Pancreas (tissue), 10 donors: ENCODE measurements at regions not wholly inside any gene's neighbourhood (a gene's known extent, or its start where the extent isn't known, plus 50 kb on each side); places are given as distances from the start of the nearest gene placed in this dataset.
A peak's percentile ranks its signal among the peaks of the same experiment; 100 is the strongest.
"Not testable (repeated sequence)": the region's sequence is repeated elsewhere in the genome, so short reads cannot be mapped to it uniquely, and the experiment has no call there.

Source experiments
- ATAC-seq, 4 donors: fragments of 200-7000 bp; cut with Tn5 transposase; one replicate each; pipeline versions ENCODE4 v1.8.0 to v1.9.1; 2020; ENCODE audit warnings: mild to moderate bottlenecking in 4 of 4, moderate library complexity in 4 of 4
- DNase-seq, 6 donors: peaks; one replicate each; pipeline ENCODE4 v3.0.0-alpha.2; 2020
- FAIRE-seq: peaks from 2 replicates; lab custom pipeline; 2012; peaks lifted over from hg19 to GRCh38; lab: Jason Lieb, UNC
- H3K27ac ChIP-seq, 4 donors: fragments of 200-600 bp; sonication (generic); 1 replicate in 3 of 4; 2 replicates in 1 of 4; pipeline versions ENCODE4 v1.5.0 to v1.8.0; 2020
- H3K27me3 ChIP-seq, 4 donors: fragments of 200-600 bp; one replicate each; pipeline ENCODE4 v1.8.0; 2021
- H3K36me3 ChIP-seq, 3 donors: fragments of 200-600 bp; sonication (generic) in 1 of 3; one replicate each; pipeline versions ENCODE4 v1.5.0 to v1.8.0; 2020 to 2021
- H3K4me1 ChIP-seq, 3 donors: fragments of 200-600 bp; one replicate each; pipeline ENCODE4 v1.8.0; 2021
- H3K4me3 ChIP-seq, 4 donors: fragments of 200-600 bp; sonication (generic) in 2 of 4; one replicate each; pipeline versions ENCODE4 v1.5.0 to v1.8.0; 2020 to 2021
- H3K9me3 ChIP-seq, 4 donors: fragments of 200-600 bp; one replicate each; pipeline ENCODE4 v1.8.0; 2021
- WGBS, 2 donors: extraction: QIAGEN DNeasy Blood & Tissue Kit; methylation state at CpG; one replicate each; pipeline ENCODE4 v1.1.7; 2013; 5-methylcytosine and 5-hydroxymethylcytosine counted together
- intact Hi-C, 3 donors: fragments of 100-400 bp; cut with DNase I; formaldehyde crosslinking; loops; one replicate each; pipeline versions ENCODE4 v1.11.1 to v1.14.2; 2022
- TF ChIP-seq, protein P1 (sequence below), 4 donors: fragments of 200-600 bp; sonication (generic) in 3 of 4; IDR thresholded peaks; one replicate each; pipeline versions ENCODE4 v1.5.0 to v1.8.0; 2021; ENCODE audit warnings: antibody characterized with exemption in 4 of 4
- donor health status: healthy with polysubstance abuse.
- donor health status: DM: no; HTN: no; CAD: no; lungs with moderate emphysema.
- donor health status: DM: no; HTN: no; CAD: no.
- donor health status: control.
- donor health status: control.
- donor health status: Bipolar disorder and iron deficiency.
- donor health status: DM: yes; HTN: yes; CAD: no.
- donor health status: DM: no; HTN: no; CAD: no.
- donor health status: DM: no; HTN: no; CAD: no.
- donor health status: DM: yes; HTN: yes; CAD: no.

DNA sequence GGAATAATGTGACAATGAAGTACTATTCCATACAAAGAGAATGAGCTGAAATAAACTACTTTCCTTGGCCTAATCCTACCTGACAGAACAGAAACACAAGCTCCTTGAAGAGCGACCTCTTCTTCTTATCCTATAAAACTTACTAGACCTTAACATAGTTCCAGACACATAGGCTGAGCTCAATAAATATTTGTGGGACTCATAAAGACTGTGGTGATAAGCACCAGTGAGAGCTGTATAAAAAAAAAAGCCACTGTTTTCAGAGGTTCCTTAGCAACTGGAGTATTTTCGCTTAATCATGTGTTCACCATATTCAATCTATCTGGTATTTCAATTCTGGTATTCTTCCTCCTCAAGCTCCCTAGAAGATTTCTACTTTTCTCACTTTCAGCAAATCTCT, 1129.6 kb downstream of the STPG2 start:
- Histone ChIP-seq H3K27me3 (no peaks in the 10 kb centered on the region), H3K27ac (no peak overlapping the region), H3K4me1 (no peaks in the 10 kb centered on the region), H3K36me3 (no peaks in the 10 kb centered on the region), H3K9me3 (no peaks in the 10 kb centered on the region), H3K4me3 (no peak overlapping the region)
- DNase-seq (no peak), ATAC-seq (peak in 3 of 4 donors; percentile 29 to 65 (median 56)), FAIRE-seq (no peak)
- intact Hi-C loops = no loop called here
- WGBS, 2 donors = 59 to 63% methylated on average over 2 of the region's 2 CpGs
- TF ChIP-seq, protein P1, sequence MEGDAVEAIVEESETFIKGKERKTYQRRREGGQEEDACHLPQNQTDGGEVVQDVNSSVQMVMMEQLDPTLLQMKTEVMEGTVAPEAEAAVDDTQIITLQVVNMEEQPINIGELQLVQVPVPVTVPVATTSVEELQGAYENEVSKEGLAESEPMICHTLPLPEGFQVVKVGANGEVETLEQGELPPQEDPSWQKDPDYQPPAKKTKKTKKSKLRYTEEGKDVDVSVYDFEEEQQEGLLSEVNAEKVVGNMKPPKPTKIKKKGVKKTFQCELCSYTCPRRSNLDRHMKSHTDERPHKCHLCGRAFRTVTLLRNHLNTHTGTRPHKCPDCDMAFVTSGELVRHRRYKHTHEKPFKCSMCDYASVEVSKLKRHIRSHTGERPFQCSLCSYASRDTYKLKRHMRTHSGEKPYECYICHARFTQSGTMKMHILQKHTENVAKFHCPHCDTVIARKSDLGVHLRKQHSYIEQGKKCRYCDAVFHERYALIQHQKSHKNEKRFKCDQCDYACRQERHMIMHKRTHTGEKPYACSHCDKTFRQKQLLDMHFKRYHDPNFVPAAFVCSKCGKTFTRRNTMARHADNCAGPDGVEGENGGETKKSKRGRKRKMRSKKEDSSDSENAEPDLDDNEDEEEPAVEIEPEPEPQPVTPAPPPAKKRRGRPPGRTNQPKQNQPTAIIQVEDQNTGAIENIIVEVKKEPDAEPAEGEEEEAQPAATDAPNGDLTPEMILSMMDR (IDR thresholded peaks at IDR 0.05) = no peak

DNA sequence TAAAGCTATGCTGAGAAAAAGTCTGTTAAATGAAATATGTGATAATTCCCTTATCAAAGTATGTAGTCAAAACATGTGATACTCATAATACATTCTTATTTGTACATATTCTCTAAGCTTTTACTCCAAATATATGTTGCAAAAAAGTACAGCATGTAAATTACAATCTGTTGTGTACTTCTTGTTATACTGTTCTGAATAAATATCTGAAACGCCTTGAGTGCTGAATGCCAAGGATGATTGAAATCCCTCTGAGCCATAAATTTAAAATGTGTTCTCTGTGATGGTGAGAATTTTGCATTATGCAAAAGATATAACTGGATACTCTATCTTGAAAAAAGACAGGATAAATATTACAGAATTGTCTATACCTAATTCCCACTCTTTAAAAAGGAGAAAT, 1128.0 kb downstream of the STPG2 start:
- Histone ChIP-seq H3K27ac (no peak overlapping the region), H3K9me3 (no peaks in the 10 kb centered on the region), H3K36me3 (no peaks in the 10 kb centered on the region), H3K4me1 (no peaks in the 10 kb centered on the region), H3K4me3 (no peak overlapping the region), H3K27me3 (no peaks in the 10 kb centered on the region)
- DNase-seq = no peak
- no peak for ATAC-seq
- WGBS, 2 donors = 35 to 38% methylated on average over 1 of the region's 1 CpG
- no peak for FAIRE-seq
- TF ChIP-seq, protein P1 (IDR thresholded peaks at IDR 0.05) = no peak
- intact Hi-C loops = no loop called here

DNA sequence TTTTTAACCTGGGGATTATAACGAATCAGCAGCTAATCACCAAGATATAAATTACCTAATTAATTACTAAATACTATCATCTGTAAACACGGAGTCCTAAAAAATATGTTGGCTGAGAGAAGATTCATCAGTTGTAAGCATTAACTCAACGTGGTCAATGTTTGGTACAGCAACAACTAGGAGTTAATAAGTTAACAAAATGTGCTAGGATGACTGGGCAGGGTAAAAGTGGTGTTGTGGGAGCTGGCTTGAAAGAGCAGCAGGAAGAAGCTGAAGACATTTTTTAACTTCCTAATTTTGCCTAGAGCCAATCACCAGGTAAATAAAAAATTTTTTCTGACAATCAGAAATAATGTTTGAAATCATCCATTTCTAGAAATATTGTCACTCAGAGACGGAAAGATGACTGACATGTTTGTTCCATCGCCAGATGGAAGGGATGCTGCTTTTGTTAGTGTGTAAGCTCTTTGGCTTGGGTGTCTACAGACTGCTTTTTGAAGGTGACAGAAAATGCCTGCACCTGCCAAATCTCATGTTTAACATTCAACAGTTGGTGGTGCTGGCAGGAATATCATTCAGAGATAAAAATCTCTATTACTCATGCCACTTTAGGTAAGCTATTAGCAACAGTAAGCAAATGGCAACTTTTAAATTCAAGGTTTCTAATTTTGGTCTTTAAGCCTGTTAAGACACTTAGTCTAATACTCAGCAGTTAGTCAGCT, 1126.9 kb downstream of the STPG2 start:
- no peaks in the 10 kb centered on the region for H3K27me3 ChIP-seq
- FAIRE-seq = no peak
- no peaks in the 10 kb centered on the region for H3K4me1 ChIP-seq
- TF ChIP-seq, protein P1 (IDR thresholded peaks at IDR 0.05) = no peak
- WGBS, 2 donors = 23 to 27% methylated on average over 5 of the region's 5 CpGs
- H3K4me3 ChIP-seq = no peak overlapping the region
- H3K27ac ChIP-seq = no peak overlapping the region
- intact Hi-C loops = no loop called here
- DNase-seq = no peak
- no peaks in the 10 kb centered on the region for H3K36me3 ChIP-seq
- H3K9me3 ChIP-seq = no peaks in the 10 kb centered on the region
- ATAC-seq = peak in 3 of 4 donors; percentile 30 to 74 (median 56)

DNA sequence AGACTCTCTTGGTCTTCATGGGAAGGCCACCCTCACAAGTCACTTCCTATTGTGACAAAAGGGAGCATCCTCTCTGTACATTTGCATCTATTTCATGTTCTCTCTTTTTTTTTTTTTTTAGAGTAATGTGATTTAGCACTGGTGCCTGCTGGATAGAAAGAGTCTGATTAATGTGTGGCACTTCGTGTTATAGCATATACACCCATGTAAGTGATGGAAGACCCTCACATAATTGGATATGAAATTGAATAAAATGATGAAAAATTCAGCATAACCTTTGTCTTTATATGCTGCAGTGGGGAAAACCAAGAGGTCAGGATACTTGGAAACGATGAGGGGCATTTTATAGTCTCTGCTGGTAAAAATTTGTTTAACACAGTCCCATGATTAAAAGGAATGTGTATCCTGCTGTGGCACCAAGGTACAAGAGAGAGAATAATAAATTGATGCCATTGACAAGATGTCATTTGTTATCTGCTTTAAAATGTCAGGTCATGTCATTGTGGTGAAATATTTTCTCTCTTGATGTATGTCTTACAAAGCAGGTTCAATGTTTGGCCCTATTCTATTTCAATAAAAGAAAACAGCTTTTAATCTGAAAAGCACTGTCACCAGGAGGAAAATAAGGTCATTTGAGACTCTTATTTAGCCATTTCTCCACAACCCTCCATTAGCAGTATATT, 1115.4 kb downstream of the STPG2 start:
- H3K4me3 ChIP-seq = no peak overlapping the region
- H3K9me3 ChIP-seq = no peaks in the 10 kb centered on the region
- H3K27me3 ChIP-seq = no peaks in the 10 kb centered on the region
- H3K27ac ChIP-seq = no peak overlapping the region
- no peak for DNase-seq
- intact Hi-C loops = no loop called here
- ATAC-seq = no peak
- TF ChIP-seq, protein P1 (IDR thresholded peaks at IDR 0.05) = no peak
- no peaks in the 10 kb centered on the region for H3K36me3 ChIP-seq
- 16 to 21% methylated on average over 2 of the region's 2 CpGs for WGBS, 2 donors
- H3K4me1 ChIP-seq = no peaks in the 10 kb centered on the region
- FAIRE-seq = no peak

DNA sequence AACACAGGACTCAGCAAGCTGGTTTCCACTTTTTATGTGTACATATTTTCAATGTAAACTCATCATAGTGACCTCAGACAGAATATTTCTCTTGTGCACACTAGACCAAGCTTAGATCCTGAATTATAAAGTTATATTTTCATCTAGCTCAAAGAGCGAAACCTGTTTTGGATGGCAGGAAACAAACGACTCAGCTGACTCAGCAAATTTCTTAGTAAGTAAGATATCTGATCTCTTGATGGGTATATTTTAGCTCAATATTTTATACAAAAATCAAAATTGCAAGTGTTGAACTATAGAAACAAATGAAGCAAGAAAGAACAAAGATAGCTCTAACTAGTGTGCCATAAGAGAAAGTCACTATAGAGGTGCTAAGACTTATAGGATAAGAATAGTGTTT, 1114.5 kb downstream of the STPG2 start:
- TF ChIP-seq, protein P1 (IDR thresholded peaks at IDR 0.05) = no peak
- DNase-seq (no peak), ATAC-seq (no peak), FAIRE-seq (no peak)
- Histone ChIP-seq H3K4me1 (no peaks in the 10 kb centered on the region), H3K9me3 (no peaks in the 10 kb centered on the region), H3K36me3 (no peaks in the 10 kb centered on the region), H3K27me3 (no peaks in the 10 kb centered on the region), H3K4me3 (no peak overlapping the region), H3K27ac (no peak overlapping the region)
- intact Hi-C loops = no loop called here
- WGBS, 2 donors = 49 to 50% methylated on average over 2 of the region's 2 CpGs

DNA sequence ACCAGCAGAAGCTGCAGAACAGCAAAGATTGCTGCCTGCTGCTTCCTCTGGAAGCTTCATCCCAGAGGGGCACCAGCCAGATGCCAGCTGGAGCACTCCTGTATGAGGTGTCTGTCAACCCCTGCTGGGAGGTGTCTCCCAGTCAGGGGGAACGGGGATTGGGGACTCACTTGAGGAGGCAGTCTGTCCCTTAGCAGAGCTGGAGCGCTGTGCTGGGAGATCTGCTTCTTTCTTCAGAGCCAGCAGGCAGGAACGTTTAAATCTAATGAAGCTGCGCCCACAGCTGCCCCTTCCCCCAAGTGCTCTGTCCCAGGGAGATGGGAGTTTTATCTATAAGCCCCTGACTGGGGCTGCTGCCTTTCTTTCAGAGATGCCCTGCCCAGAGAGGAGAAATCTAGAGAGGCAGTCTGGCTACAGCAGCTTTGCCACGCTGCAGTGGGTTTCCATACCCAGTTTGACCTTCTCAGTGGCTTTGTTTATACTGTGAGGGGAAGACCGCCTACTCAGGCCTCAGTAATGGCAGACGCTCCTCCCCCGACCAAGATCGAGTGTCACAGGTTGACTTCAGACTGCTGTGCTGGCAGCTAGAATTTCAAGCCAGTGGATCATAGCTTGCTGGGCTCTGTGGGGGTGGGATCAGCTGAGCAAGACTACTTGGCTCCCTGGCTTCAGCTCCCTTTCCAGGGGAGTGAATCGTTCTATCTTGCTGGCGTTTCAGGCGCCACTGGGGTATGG, 1105.7 kb downstream of the STPG2 start:
- H3K27ac ChIP-seq, H3K4me1 ChIP-seq, ATAC-seq, intact Hi-C loops, H3K27me3 ChIP-seq, H3K36me3 ChIP-seq, H3K9me3 ChIP-seq, FAIRE-seq, H3K4me3 ChIP-seq: not testable (repeated sequence)
- 52 to 62% methylated on average over 12 of the region's 12 CpGs for WGBS, 2 donors
- DNase-seq = peak in 1 of 6 donors; percentile 10
